ENCODE measurements at regions not wholly inside any gene's neighbourhood (a gene's known extent, or its start where the extent isn't known, plus 50 kb on each side); places are given as distances from the start of the nearest gene placed in this dataset.

DNA sequence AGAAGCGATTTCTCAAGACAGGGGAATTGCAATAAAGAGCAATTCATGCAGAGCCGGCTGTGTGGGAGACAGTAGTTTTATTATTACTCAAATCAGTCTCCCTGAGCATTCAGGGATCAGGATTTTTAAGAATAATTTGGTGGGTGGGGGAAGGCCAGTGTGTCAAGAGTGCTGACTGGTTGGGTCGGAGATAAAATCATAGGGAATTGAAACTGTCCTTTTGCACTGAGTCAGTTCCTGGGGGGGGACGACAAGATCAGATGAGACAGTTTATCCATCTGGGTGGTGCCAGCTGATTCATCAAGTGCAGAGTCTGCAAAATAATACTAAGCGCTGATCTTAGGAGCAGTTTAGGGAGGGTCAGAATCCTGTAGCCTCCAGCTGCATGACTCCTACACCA lies 502.4 kb downstream of the NLGN4X start (continued):
- TF ChIP-seq PRDM15 (CRISPR knock-in tag; IDR thresholded peaks at IDR 0.05) (no peak), JUNB (IDR thresholded peaks at IDR 0.05) (peak; percentile 31; the same call in 1 of the 2 replicates), SMAD1 (IDR thresholded peaks at IDR 0.05; ENCODE audit: low read depth, partially characterized antibody) (no peak), RBBP5 (conservative IDR thresholded peaks at IDR 0.05) (no peak), KLF5 (IDR thresholded peaks at IDR 0.05; ENCODE audit: partially characterized antibody) (no peak), SPI1 (IDR thresholded peaks at IDR 0.05; ENCODE audit: borderline replicate concordance, insufficient read depth, low read depth, low read length) (no peak), RUNX3 (IDR thresholded peaks at IDR 0.05; ENCODE audit: low read length) (no peak; the same call in 1 of the 2 replicates), TARDBP (IDR thresholded peaks at IDR 0.05; ENCODE audit: borderline replicate concordance) (no peak), HDGF (IDR thresholded peaks at IDR 0.05) (no peak), MEF2B (IDR thresholded peaks at IDR 0.05; ENCODE audit: partially characterized antibody, poor library complexity, severe bottlenecking) (no peak), ETV6 (conservative IDR thresholded peaks at IDR 0.05 in 1 of 2, IDR thresholded peaks at IDR 0.05 in 1 of 2; ENCODE audit: borderline replicate concordance in 1 of 2, low read depth in 1 of 2) (no peak)
- TF ChIP-seq, protein P1, sequence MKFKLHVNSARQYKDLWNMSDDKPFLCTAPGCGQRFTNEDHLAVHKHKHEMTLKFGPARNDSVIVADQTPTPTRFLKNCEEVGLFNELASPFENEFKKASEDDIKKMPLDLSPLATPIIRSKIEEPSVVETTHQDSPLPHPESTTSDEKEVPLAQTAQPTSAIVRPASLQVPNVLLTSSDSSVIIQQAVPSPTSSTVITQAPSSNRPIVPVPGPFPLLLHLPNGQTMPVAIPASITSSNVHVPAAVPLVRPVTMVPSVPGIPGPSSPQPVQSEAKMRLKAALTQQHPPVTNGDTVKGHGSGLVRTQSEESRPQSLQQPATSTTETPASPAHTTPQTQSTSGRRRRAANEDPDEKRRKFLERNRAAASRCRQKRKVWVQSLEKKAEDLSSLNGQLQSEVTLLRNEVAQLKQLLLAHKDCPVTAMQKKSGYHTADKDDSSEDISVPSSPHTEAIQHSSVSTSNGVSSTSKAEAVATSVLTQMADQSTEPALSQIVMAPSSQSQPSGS (IDR thresholded peaks at IDR 0.05; ENCODE audit: low read length), result no peak

All from GM12878 (cell line).